Activated CD8-positive, alpha-beta T cell treated with anti-CD3 and anti-CD28 coated beads, Interleukin-2, amount 10 ng/mL, durations not matched to agents 7 days and 5 days (primary cell): ENCODE measurements at regions not wholly inside any gene's neighbourhood (a gene's known extent, or its start where the extent isn't known, plus 50 kb on each side); places are given as distances from the start of the nearest gene placed in this dataset.

ENCODE experiments used
- ATAC-seq: fragments of 150-1000 bp; cut with Tn5 transposase; one replicate; pipeline ENCODE4 v1.10.0; 2021; ENCODE audit warnings: moderate library complexity
- CTCF ChIA-PET: fragments of 350-600 bp; sonication (Branson Sonifier 250); formaldehyde crosslinking; loops from one replicate; lab custom pipeline; 2021; ENCODE audit warnings: antibody characterized with exemption; lab: Charles Lee
- POLR2A ChIA-PET: fragments of 350-600 bp; sonication (Branson Sonifier 250); formaldehyde crosslinking; loops from one replicate; lab custom pipeline; 2021; ENCODE audit warnings: antibody characterized with exemption; lab: Charles Lee
- DNase-seq: peaks from one replicate; pipeline ENCODE4 v3.0.0-alpha.2; 2020
- H3K27ac Mint-ChIP-seq: one replicate; pipeline ENCODE4 v1.8.0; 2021; ENCODE audit warnings: mild to moderate bottlenecking, mixed read lengths
- H3K27me3 Mint-ChIP-seq: one replicate; pipeline ENCODE4 v1.8.0; 2021; ENCODE audit warnings: low read depth, mixed read lengths
- H3K36me3 Mint-ChIP-seq: one replicate; pipeline ENCODE4 v1.8.0; 2021; ENCODE audit warnings: low read depth, mixed read lengths
- H3K4me1 Mint-ChIP-seq: one replicate; pipeline ENCODE4 v1.8.0; 2021; ENCODE audit warnings: low read depth, mixed read lengths
- H3K4me3 Mint-ChIP-seq: one replicate; pipeline ENCODE4 v1.8.0; 2021; ENCODE audit warnings: mild to moderate bottlenecking, mixed read lengths
- H3K9me3 Mint-ChIP-seq: one replicate; pipeline ENCODE4 v1.8.0; 2022; ENCODE audit warnings: mixed read lengths; ENCODE audit not compliant: insufficient read depth

GRCh38 chr3:154743418-154743817 lies 313.4 kb upstream of the GPR149 start:
- CTCF ChIA-PET = no interaction called here
- ATAC-seq (no peak), DNase-seq (no peak)
- Mint-ChIP-seq H3K4me1 (no peaks in the 10 kb centered on the region), H3K27ac (no peak overlapping the region), H3K4me3 (no peak overlapping the region), H3K9me3 (no peaks in the 10 kb centered on the region), H3K27me3 (no peaks in the 10 kb centered on the region), H3K36me3 (no peaks in the 10 kb centered on the region)
- POLR2A ChIA-PET = no interaction called here

GRCh38 chr3:154734468-154734867 lies 304.5 kb upstream of the GPR149 start:
- ATAC-seq = no peak
- ChIA-PET POLR2A (no interaction called here), CTCF (no interaction called here)

GRCh38 chr3:154730186-154730585 lies 300.2 kb upstream of the GPR149 start:
- Mint-ChIP-seq H3K36me3 (no peaks in the 10 kb centered on the region), H3K27ac (no peak overlapping the region), H3K4me1 (no peaks in the 10 kb centered on the region), H3K9me3 (no peaks in the 10 kb centered on the region), H3K27me3 (no peaks in the 10 kb centered on the region), H3K4me3 (no peak overlapping the region)
- POLR2A ChIA-PET = no interaction called here
- CTCF ChIA-PET = no interaction called here
- DNase-seq (no peak), ATAC-seq (no peak)

More at GRCh38 chr3:154734468-154734867, 304.5 kb upstream of the GPR149 start:
- Mint-ChIP-seq H3K4me3 (no peak overlapping the region), H3K36me3 (no peaks in the 10 kb centered on the region), H3K27me3 (no peaks in the 10 kb centered on the region), H3K27ac (no peak overlapping the region), H3K9me3 (no peaks in the 10 kb centered on the region), H3K4me1 (no peaks in the 10 kb centered on the region)
- DNase-seq = no peak

GRCh38 chr3:154729741-154730140 lies 299.8 kb upstream of the GPR149 start:
- H3K4me1 Mint-ChIP-seq = no peaks in the 10 kb centered on the region
- POLR2A ChIA-PET = no interaction called here
- no peaks in the 10 kb centered on the region for H3K27me3 Mint-ChIP-seq
- no peak overlapping the region for H3K27ac Mint-ChIP-seq
- ATAC-seq (no peak), DNase-seq (no peak)
- no peak overlapping the region for H3K4me3 Mint-ChIP-seq
- H3K9me3 Mint-ChIP-seq = no peaks in the 10 kb centered on the region
- no peaks in the 10 kb centered on the region for H3K36me3 Mint-ChIP-seq
- CTCF ChIA-PET = no interaction called here

GRCh38 chr3:154728285-154728684 lies 298.3 kb upstream of the GPR149 start:
- ChIA-PET CTCF (no interaction called here), POLR2A (no interaction called here)
- Mint-ChIP-seq H3K4me3 (no peak overlapping the region), H3K27ac (no peak overlapping the region), H3K4me1 (no peaks in the 10 kb centered on the region), H3K36me3 (no peaks in the 10 kb centered on the region), H3K9me3 (no peaks in the 10 kb centered on the region), H3K27me3 (no peaks in the 10 kb centered on the region)
- DNase-seq (no peak), ATAC-seq (no peak)

- no peaks in the 10 kb centered on the region for H3K9me3 Mint-ChIP-seq
- ChIA-PET CTCF (no interaction called here), POLR2A (no interaction called here)
- H3K4me3 Mint-ChIP-seq = no peak overlapping the region
- no peaks in the 10 kb centered on the region for H3K36me3 Mint-ChIP-seq
- no peak for DNase-seq
- ATAC-seq = no peak
- H3K27me3 Mint-ChIP-seq = no peaks in the 10 kb centered on the region
- no peaks in the 10 kb centered on the region for H3K4me1 Mint-ChIP-seq
- H3K27ac Mint-ChIP-seq = no peak overlapping the region
These were observed 290.9 kb upstream of the GPR149 start for GRCh38 chr3:154720921-154721320.

- POLR2A ChIA-PET = no interaction called here
- CTCF ChIA-PET = no interaction called here
- no peaks in the 10 kb centered on the region for H3K36me3 Mint-ChIP-seq
- no peak overlapping the region for H3K4me3 Mint-ChIP-seq
- no peaks in the 10 kb centered on the region for H3K4me1 Mint-ChIP-seq
- ATAC-seq (no peak), DNase-seq (no peak)
- no peaks in the 10 kb centered on the region for H3K27me3 Mint-ChIP-seq
- H3K9me3 Mint-ChIP-seq = no peaks in the 10 kb centered on the region
- H3K27ac Mint-ChIP-seq = no peak overlapping the region
These were observed 288.1 kb upstream of the GPR149 start for GRCh38 chr3:154718053-154718452.

GRCh38 chr3:154716170-154716569 lies 286.2 kb upstream of the GPR149 start:
- ATAC-seq (no peak), DNase-seq (no peak)
- no peak overlapping the region for H3K27ac Mint-ChIP-seq
- ChIA-PET CTCF (no interaction called here), POLR2A (no interaction called here)
- no peaks in the 10 kb centered on the region for H3K36me3 Mint-ChIP-seq
- H3K4me1 Mint-ChIP-seq = no peaks in the 10 kb centered on the region
- no peaks in the 10 kb centered on the region for H3K9me3 Mint-ChIP-seq
- no peak overlapping the region for H3K4me3 Mint-ChIP-seq
- no peaks in the 10 kb centered on the region for H3K27me3 Mint-ChIP-seq

- no peaks in the 10 kb centered on the region for H3K4me1 Mint-ChIP-seq
- no peak overlapping the region for H3K4me3 Mint-ChIP-seq
- DNase-seq (no peak), ATAC-seq (no peak)
- no peaks in the 10 kb centered on the region for H3K36me3 Mint-ChIP-seq
- no peak overlapping the region for H3K27ac Mint-ChIP-seq
- peaks cover 4% of the 10 kb centered on the region for H3K9me3 Mint-ChIP-seq
- ChIA-PET POLR2A (no interaction called here), CTCF (no interaction called here)
- no peaks in the 10 kb centered on the region for H3K27me3 Mint-ChIP-seq
These were observed 278.6 kb upstream of the GPR149 start for GRCh38 chr3:154708554-154708953.

GRCh38 chr3:154701055-154701454 lies 271.1 kb upstream of the GPR149 start:
- ATAC-seq (no peak), DNase-seq (no peak)
- Mint-ChIP-seq H3K4me3 (no peak overlapping the region), H3K36me3 (no peaks in the 10 kb centered on the region), H3K4me1 (no peaks in the 10 kb centered on the region), H3K27ac (no peak overlapping the region), H3K9me3 (no peaks in the 10 kb centered on the region), H3K27me3 (no peaks in the 10 kb centered on the region)
- CTCF ChIA-PET = no interaction called here
- POLR2A ChIA-PET = no interaction called here

- H3K4me1 Mint-ChIP-seq = no peaks in the 10 kb centered on the region
- no peaks in the 10 kb centered on the region for H3K36me3 Mint-ChIP-seq
- ChIA-PET CTCF (no interaction called here), POLR2A (no interaction called here)
- H3K9me3 Mint-ChIP-seq = no peaks in the 10 kb centered on the region
- DNase-seq = no peak
- H3K27ac Mint-ChIP-seq = no peak overlapping the region
- H3K27me3 Mint-ChIP-seq = no peaks in the 10 kb centered on the region
- ATAC-seq = no peak
- no peak overlapping the region for H3K4me3 Mint-ChIP-seq
These were observed 260.4 kb upstream of the GPR149 start for GRCh38 chr3:154690413-154690812.

- Mint-ChIP-seq H3K36me3 (no peaks in the 10 kb centered on the region), H3K27me3 (no peaks in the 10 kb centered on the region), H3K4me1 (no peaks in the 10 kb centered on the region), H3K9me3 (no peaks in the 10 kb centered on the region), H3K4me3 (no peak overlapping the region), H3K27ac (no peak overlapping the region)
- POLR2A ChIA-PET = no interaction called here
- DNase-seq = no peak
- CTCF ChIA-PET = no interaction called here
- no peak for ATAC-seq
These were observed 254.4 kb upstream of the GPR149 start for GRCh38 chr3:154684440-154684839.

GRCh38 chr3:154684021-154684420 lies 254.0 kb upstream of the GPR149 start:
- Mint-ChIP-seq H3K36me3 (no peaks in the 10 kb centered on the region), H3K27ac (no peak overlapping the region), H3K4me1 (no peaks in the 10 kb centered on the region), H3K27me3 (no peaks in the 10 kb centered on the region), H3K4me3 (no peak overlapping the region), H3K9me3 (no peaks in the 10 kb centered on the region)
- ChIA-PET CTCF (no interaction called here), POLR2A (no interaction called here)
- ATAC-seq (no peak), DNase-seq (no peak)
